HCT116 (cell line): ENCODE measurements at regions not wholly inside any gene's neighbourhood (a gene's known extent, or its start where the extent isn't known, plus 50 kb on each side); places are given as distances from the start of the nearest gene placed in this dataset.

ENCODE experiments used
- ATAC-seq: fragments of 200-7000 bp; cut with Tn5 transposase; 2 replicates; pipeline ENCODE4 v1.9.1; 2020; ENCODE audit warnings: mild to moderate bottlenecking, moderate library complexity
- BruUV-seq: library from RNA; stranded (reverse); fragments of 400-500 nt; replicated peaks from 2 replicates; lab custom pipeline; 2021; lab: Mats Ljungman, UMichigan
- CTCF ChIA-PET: fragments of 300-600 bp; sonication (Branson Sonifier 250); formaldehyde crosslinking; loops from one replicate; lab custom pipeline; 2021; ENCODE audit warnings: antibody characterized with exemption; lab: Charles Lee
- POLR2A ChIA-PET: fragments of 300-600, 350-600 bp; sonication (Branson Sonifier 250); formaldehyde crosslinking; loops from one replicate; lab custom pipeline; 2021; ENCODE audit warnings: antibody characterized with exemption; lab: Charles Lee
- RAD21 ChIA-PET, 2 experiments: fragments of 300-600 bp; sonication (Branson Sonifier 250); formaldehyde crosslinking; loops; one replicate each; lab custom pipeline; 2023; ENCODE audit warnings: low total read pairs in 2 of 2; ENCODE audit not compliant: uncharacterized antibody in 2 of 2, unreplicated experiment in 2 of 2, low non-redundant PET in 1 of 2; lab: Charles Lee
- DNase-seq: peaks from one replicate; pipeline ENCODE4 v3.0.0-alpha.2; 2010; ENCODE audit warnings: low read depth, low spot score
- H2AFZ ChIP-seq: fragments of 200-600 bp; shearing (Covaris generic), sonication (generic); 2 replicates; pipeline ENCODE4 v1.6.1; 2017; ENCODE audit warnings: low read depth, mixed run types, mixed read lengths, antibody characterized with exemption, low read length; ENCODE audit not compliant: poor library complexity, severe bottlenecking
- H3K27ac ChIP-seq: 2 replicates; pipeline ENCODE4 v1.5.1; 2012; ENCODE audit warnings: low read depth, low read length
- H3K27me3 ChIP-seq: fragments of 200-600 bp; sonication (generic); 2 replicates; pipeline ENCODE4 v1.6.1; 2016; ENCODE audit warnings: mixed run types, low read length, mixed read lengths; ENCODE audit not compliant: insufficient read depth
- H3K36me3 ChIP-seq, 2 experiments: fragments of 200-500 bp in 1 of 2; fragments of 200-600 bp in 1 of 2; sonication (Bioruptor generic) in 1 of 2; sonication (generic) in 1 of 2; 2 replicates each; pipeline versions ENCODE4 v1.5.1 to v1.6.1; 2014 to 2016; ENCODE audit warnings: low read length in 2 of 2, inconsistent platforms in 1 of 2, mixed read lengths in 1 of 2, mixed run types in 1 of 2; ENCODE audit not compliant: insufficient read depth in 2 of 2, control insufficient read depth in 1 of 2
- H3K4me1 ChIP-seq, 2 experiments: fragments of 200-600 bp in 1 of 2; sonication (generic) in 1 of 2; 2 replicates each; pipeline versions ENCODE4 v1.5.1 to v1.6.1; 2012 to 2017; ENCODE audit warnings: low read length in 2 of 2, inconsistent platforms in 1 of 2, mild to moderate bottlenecking in 1 of 2, mixed read lengths in 1 of 2, mixed run types in 1 of 2, moderate library complexity in 1 of 2; ENCODE audit not compliant: insufficient read depth in 2 of 2, control insufficient read depth in 1 of 2
- H3K4me2 ChIP-seq: fragments of 200-600 bp; sonication (generic); 2 replicates; pipeline ENCODE4 v1.6.1; 2017; ENCODE audit warnings: mixed run types, low read length, mixed read lengths
- H3K4me3 ChIP-seq, 2 experiments: fragments of 200-600 bp in 1 of 2; sonication (generic) in 1 of 2; replicated peaks in 1 of 2; 2 replicates each; pipeline ENCODE4 v1.5.1; 2011 to 2016; ENCODE audit warnings: low read length in 2 of 2, control low read depth in 1 of 2, low read depth in 1 of 2, mild to moderate bottlenecking in 1 of 2, mixed read lengths in 1 of 2, mixed run types in 1 of 2
- H3K79me2 ChIP-seq: fragments of 200-600 bp; sonication (generic); 2 replicates; pipeline ENCODE4 v1.6.1; 2017; ENCODE audit warnings: mild to moderate bottlenecking, mixed run types, low read length, moderate library complexity, mixed read lengths; ENCODE audit not compliant: insufficient read depth
- H3K9ac ChIP-seq: fragments of 200-600 bp; sonication (generic); 2 replicates; pipeline ENCODE4 v1.6.1; 2016; ENCODE audit warnings: low read length, mixed read lengths
- H3K9me2 ChIP-seq: fragments of 200-600 bp; sonication (generic), shearing (Covaris generic); 2 replicates; pipeline ENCODE4 v1.6.1; 2017; ENCODE audit warnings: mixed run types, mild to moderate bottlenecking, moderate library complexity; ENCODE audit not compliant: insufficient read depth
- H3K9me3 ChIP-seq, 2 experiments: fragments of 200-500 bp in 1 of 2; fragments of 200-600 bp in 1 of 2; sonication (Bioruptor generic) in 1 of 2; sonication (generic) in 1 of 2; 2 replicates each; pipeline ENCODE4 v1.6.1; 2014 to 2017; ENCODE audit warnings: low read length in 2 of 2, mixed read lengths in 2 of 2, inconsistent platforms in 1 of 2, low read depth in 1 of 2, mild to moderate bottlenecking in 1 of 2, mixed run types in 1 of 2, moderate library complexity in 1 of 2; ENCODE audit not compliant: control insufficient read depth in 1 of 2, insufficient read depth in 1 of 2
- H4K20me1 ChIP-seq: fragments of 200-600 bp; sonication (generic), shearing (Covaris generic); 2 replicates; pipeline ENCODE4 v1.6.1; 2017; ENCODE audit warnings: mixed run types, mild to moderate bottlenecking, moderate library complexity; ENCODE audit not compliant: insufficient read depth
- CBX3 ChIP-seq: IDR thresholded peaks from 2 replicates; pipeline ENCODE4 v1.6.1; 2012; ENCODE audit warnings: low read depth
- EGR1 ChIP-seq: IDR thresholded peaks from 2 replicates; pipeline ENCODE4 v1.6.1; 2012; ENCODE audit warnings: low read depth
- ELF1 ChIP-seq: IDR thresholded peaks from 2 replicates; pipeline ENCODE4 v1.6.1; 2012; ENCODE audit warnings: low read depth, borderline replicate concordance
- EZH2 ChIP-seq: fragments of 200-600 bp; sonication (generic); IDR thresholded peaks from 2 replicates; pipeline ENCODE4 v1.6.1; 2017; ENCODE audit warnings: antibody characterized with exemption, mixed run types
- EZH2phosphoT487 ChIP-seq: fragments of 200-600 bp; IDR thresholded peaks from 2 replicates; pipeline ENCODE4 v1.6.1; 2018; ENCODE audit warnings: antibody characterized with exemption, borderline replicate concordance
- POLR2A ChIP-seq: IDR thresholded peaks from 2 replicates; pipeline ENCODE4 v1.7.0; 2011; ENCODE audit warnings: borderline replicate concordance; ENCODE audit not compliant: insufficient read depth, insufficient read length; ENCODE audit errors: extremely low read depth
- POLR2AphosphoS5 ChIP-seq: IDR thresholded peaks from 2 replicates; pipeline ENCODE4 v1.6.1; 2011; ENCODE audit warnings: mild to moderate bottlenecking, low read depth, low read length, moderate library complexity
- RAD21 ChIP-seq: IDR thresholded peaks from 2 replicates; pipeline ENCODE4 v1.6.1; 2012; ENCODE audit warnings: low read depth, mild to moderate bottlenecking
- SIN3A ChIP-seq: IDR thresholded peaks from 2 replicates; pipeline ENCODE4 v1.6.1; 2012; ENCODE audit warnings: low read depth
- SP1 ChIP-seq: IDR thresholded peaks from 2 replicates; pipeline ENCODE4 v1.6.1; 2012; ENCODE audit warnings: low read depth
- SRF ChIP-seq: IDR thresholded peaks from 2 replicates; pipeline ENCODE4 v1.6.1; 2012; ENCODE audit warnings: low read depth
- YY1 ChIP-seq: IDR thresholded peaks from 2 replicates; pipeline ENCODE4 v1.6.1; 2011; ENCODE audit warnings: low read length, low read depth, moderate library complexity, mild to moderate bottlenecking; ENCODE audit not compliant: insufficient replicate concordance; ENCODE audit errors: extremely low read depth
- ZFX ChIP-seq: fragments of 450-650 bp; IDR thresholded peaks from 2 replicates; pipeline ENCODE4 v1.6.1; 2017
- ZNF274 ChIP-seq: fragments of 200-500 bp; sonication (Bioruptor generic); IDR thresholded peaks from 2 replicates; pipeline ENCODE4 v1.6.1; 2014; ENCODE audit warnings: mild to moderate bottlenecking, low read depth, low read length, inconsistent platforms
- intact Hi-C: fragments of 100-400 bp; cut with micrococcal nuclease; formaldehyde crosslinking; loops from 2 replicates; pipeline ENCODE4 v1.10.0; 2022
- TF ChIP-seq, protein P1 (sequence below): IDR thresholded peaks from 2 replicates; pipeline ENCODE4 v1.6.1; 2011; ENCODE audit warnings: mild to moderate bottlenecking, low read length, moderate library complexity; ENCODE audit not compliant: insufficient replicate concordance; ENCODE audit errors: extremely low read depth
- TF ChIP-seq, protein P2 (sequence below): IDR thresholded peaks from 2 replicates; pipeline ENCODE4 v1.6.1; 2012; ENCODE audit warnings: low read depth
- TF ChIP-seq, protein P3 (sequence below), 3 experiments: fragments of 200-600 bp in 1 of 3; sonication (generic) in 1 of 3; IDR thresholded peaks in 2 of 3; conservative IDR thresholded peaks in 1 of 3; 2 replicates each; pipeline ENCODE4 v1.5.1; 2012 to 2017; ENCODE audit warnings: low read depth in 2 of 3, low read length in 2 of 3, antibody characterized with exemption in 1 of 3, borderline replicate concordance in 1 of 3, control low read depth in 1 of 3, mild to moderate bottlenecking in 1 of 3, mixed read lengths in 1 of 3, mixed run types in 1 of 3, moderate library complexity in 1 of 3; ENCODE audit not compliant: insufficient read depth in 1 of 3
- TF ChIP-seq, protein P4 (sequence below): IDR thresholded peaks from 2 replicates; pipeline ENCODE4 v1.6.1; 2012
- TF ChIP-seq, protein P5 (sequence below): IDR thresholded peaks from 2 replicates; pipeline ENCODE4 v1.6.1; 2012

DNA sequence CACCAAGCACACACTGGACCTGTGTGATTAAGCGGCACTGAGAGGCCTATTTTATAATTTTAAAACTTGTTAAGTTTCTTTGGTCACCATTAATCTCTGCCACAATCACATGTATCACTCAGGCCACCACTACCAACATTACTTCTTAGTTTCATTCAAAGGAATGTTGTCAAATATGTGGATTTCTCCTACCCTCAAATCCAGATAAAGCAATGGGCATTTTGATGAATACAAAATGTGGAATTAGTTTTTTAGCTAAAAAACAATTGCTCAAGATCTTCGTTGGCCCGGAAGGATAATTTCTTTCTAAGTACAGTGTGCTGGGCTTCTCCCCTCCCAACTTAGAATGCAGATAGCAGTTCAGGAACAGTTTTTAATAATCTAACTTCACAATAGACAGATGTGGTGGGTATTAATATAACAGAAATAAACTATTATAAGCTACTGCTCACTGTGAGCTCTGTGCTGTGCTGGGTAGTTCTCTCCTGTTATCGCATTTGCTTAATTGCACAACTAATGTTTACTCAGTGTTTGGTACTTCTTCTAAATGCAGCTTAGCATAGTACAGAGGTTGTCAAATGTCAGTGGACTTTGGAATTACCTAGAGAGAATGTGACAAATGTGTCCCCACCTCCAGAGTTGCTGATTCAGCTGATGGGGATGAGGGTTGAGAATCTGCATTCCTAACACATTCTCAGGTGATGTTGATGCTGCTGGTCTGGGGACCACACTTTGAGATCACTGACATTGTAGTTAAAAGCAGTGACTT lies 266.7 kb upstream of the AMIGO2 start:
- RAD21 ChIA-PET = no interaction called here
- Histone ChIP-seq H3K4me2 (no peak overlapping the region), H3K27me3 (no peaks in the 10 kb centered on the region), H3K4me3 (no peak overlapping the region), H3K4me1 (no peaks in the 10 kb centered on the region), H3K36me3 (no peaks in the 10 kb centered on the region), H3K9me2 (no peaks in the 10 kb centered on the region), H3K9ac (no peak overlapping the region), H3K27ac (no peak overlapping the region), H3K79me2 (no peaks in the 10 kb centered on the region), H3K9me3 (no peaks in the 10 kb centered on the region), H4K20me1 (no peaks in the 10 kb centered on the region), H2AFZ (no peak overlapping the region)
- no peak for DNase-seq
- intact Hi-C loops = no loop called here
- CTCF ChIA-PET = interaction anchor here (1.2 kb wide), 1 partner anchor 314 kb away, joined by 4 read pairs; no protein-coding TSS in a partner anchor
- no peak for ATAC-seq
- POLR2A ChIA-PET = no interaction called here
- TF ChIP-seq, protein P1, sequence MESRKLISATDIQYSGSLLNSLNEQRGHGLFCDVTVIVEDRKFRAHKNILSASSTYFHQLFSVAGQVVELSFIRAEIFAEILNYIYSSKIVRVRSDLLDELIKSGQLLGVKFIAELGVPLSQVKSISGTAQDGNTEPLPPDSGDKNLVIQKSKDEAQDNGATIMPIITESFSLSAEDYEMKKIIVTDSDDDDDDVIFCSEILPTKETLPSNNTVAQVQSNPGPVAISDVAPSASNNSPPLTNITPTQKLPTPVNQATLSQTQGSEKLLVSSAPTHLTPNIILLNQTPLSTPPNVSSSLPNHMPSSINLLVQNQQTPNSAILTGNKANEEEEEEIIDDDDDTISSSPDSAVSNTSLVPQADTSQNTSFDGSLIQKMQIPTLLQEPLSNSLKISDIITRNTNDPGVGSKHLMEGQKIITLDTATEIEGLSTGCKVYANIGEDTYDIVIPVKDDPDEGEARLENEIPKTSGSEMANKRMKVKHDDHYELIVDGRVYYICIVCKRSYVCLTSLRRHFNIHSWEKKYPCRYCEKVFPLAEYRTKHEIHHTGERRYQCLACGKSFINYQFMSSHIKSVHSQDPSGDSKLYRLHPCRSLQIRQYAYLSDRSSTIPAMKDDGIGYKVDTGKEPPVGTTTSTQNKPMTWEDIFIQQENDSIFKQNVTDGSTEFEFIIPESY = no peak
- TF ChIP-seq, protein P2, sequence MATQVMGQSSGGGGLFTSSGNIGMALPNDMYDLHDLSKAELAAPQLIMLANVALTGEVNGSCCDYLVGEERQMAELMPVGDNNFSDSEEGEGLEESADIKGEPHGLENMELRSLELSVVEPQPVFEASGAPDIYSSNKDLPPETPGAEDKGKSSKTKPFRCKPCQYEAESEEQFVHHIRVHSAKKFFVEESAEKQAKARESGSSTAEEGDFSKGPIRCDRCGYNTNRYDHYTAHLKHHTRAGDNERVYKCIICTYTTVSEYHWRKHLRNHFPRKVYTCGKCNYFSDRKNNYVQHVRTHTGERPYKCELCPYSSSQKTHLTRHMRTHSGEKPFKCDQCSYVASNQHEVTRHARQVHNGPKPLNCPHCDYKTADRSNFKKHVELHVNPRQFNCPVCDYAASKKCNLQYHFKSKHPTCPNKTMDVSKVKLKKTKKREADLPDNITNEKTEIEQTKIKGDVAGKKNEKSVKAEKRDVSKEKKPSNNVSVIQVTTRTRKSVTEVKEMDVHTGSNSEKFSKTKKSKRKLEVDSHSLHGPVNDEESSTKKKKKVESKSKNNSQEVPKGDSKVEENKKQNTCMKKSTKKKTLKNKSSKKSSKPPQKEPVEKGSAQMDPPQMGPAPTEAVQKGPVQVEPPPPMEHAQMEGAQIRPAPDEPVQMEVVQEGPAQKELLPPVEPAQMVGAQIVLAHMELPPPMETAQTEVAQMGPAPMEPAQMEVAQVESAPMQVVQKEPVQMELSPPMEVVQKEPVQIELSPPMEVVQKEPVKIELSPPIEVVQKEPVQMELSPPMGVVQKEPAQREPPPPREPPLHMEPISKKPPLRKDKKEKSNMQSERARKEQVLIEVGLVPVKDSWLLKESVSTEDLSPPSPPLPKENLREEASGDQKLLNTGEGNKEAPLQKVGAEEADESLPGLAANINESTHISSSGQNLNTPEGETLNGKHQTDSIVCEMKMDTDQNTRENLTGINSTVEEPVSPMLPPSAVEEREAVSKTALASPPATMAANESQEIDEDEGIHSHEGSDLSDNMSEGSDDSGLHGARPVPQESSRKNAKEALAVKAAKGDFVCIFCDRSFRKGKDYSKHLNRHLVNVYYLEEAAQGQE = no peak
- no peak for TF ChIP-seq SIN3A
- TF ChIP-seq POLR2AphosphoS5 = no peak
- no peak for TF ChIP-seq RAD21
- TF ChIP-seq POLR2A = no peak
- TF ChIP-seq EZH2 = no peak
- TF ChIP-seq SRF = no peak
- TF ChIP-seq CBX3 = no peak
- TF ChIP-seq, protein P3, sequence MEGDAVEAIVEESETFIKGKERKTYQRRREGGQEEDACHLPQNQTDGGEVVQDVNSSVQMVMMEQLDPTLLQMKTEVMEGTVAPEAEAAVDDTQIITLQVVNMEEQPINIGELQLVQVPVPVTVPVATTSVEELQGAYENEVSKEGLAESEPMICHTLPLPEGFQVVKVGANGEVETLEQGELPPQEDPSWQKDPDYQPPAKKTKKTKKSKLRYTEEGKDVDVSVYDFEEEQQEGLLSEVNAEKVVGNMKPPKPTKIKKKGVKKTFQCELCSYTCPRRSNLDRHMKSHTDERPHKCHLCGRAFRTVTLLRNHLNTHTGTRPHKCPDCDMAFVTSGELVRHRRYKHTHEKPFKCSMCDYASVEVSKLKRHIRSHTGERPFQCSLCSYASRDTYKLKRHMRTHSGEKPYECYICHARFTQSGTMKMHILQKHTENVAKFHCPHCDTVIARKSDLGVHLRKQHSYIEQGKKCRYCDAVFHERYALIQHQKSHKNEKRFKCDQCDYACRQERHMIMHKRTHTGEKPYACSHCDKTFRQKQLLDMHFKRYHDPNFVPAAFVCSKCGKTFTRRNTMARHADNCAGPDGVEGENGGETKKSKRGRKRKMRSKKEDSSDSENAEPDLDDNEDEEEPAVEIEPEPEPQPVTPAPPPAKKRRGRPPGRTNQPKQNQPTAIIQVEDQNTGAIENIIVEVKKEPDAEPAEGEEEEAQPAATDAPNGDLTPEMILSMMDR (IDR thresholded peaks at IDR 0.05 in 2 of 3, conservative IDR thresholded peaks at IDR 0.05 in 1 of 3; ENCODE audit: borderline replicate concordance in 1 of 3, insufficient read depth in 1 of 3, low read depth in 2 of 3, low read length in 2 of 3) = no peak
- no peak for TF ChIP-seq EZH2phosphoT487
- no peak for TF ChIP-seq ZNF274
- no peak for TF ChIP-seq ELF1
- TF ChIP-seq YY1 = no peak
- TF ChIP-seq SP1 = no peak
- TF ChIP-seq, protein P4, sequence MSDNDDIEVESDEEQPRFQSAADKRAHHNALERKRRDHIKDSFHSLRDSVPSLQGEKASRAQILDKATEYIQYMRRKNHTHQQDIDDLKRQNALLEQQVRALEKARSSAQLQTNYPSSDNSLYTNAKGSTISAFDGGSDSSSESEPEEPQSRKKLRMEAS = no peak
- no peak for TF ChIP-seq EGR1
- TF ChIP-seq ZFX = no peak
- TF ChIP-seq, protein P5, sequence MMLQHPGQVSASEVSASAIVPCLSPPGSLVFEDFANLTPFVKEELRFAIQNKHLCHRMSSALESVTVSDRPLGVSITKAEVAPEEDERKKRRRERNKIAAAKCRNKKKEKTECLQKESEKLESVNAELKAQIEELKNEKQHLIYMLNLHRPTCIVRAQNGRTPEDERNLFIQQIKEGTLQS = no peak
- TF ChIP-seq, all 23 proteins: peak for 0
- BruUV-seq = no TSS peak
